HUES6 (cell line): ENCODE measurements at regions not wholly inside any gene's neighbourhood (a gene's known extent, or its start where the extent isn't known, plus 50 kb on each side); places are given as distances from the start of the nearest gene placed in this dataset.

Source experiments
- H3K27ac ChIP-seq: 2 replicates; pipeline ENCODE4 v1.7.0; 2013; ENCODE audit warnings: low read depth, mild to moderate bottlenecking, low read length, inconsistent platforms
- H3K27me3 ChIP-seq: 2 replicates; pipeline ENCODE4 v1.6.1; 2013; ENCODE audit warnings: low read length; ENCODE audit not compliant: control insufficient read depth, insufficient read depth
- H3K36me3 ChIP-seq: 2 replicates; pipeline ENCODE4 v1.6.1; 2013; ENCODE audit warnings: low read length; ENCODE audit not compliant: control insufficient read depth, insufficient read depth
- H3K4me1 ChIP-seq: 2 replicates; pipeline ENCODE4 v1.6.1; 2013; ENCODE audit warnings: low read length; ENCODE audit not compliant: control insufficient read depth, insufficient read depth
- H3K4me3 ChIP-seq: 2 replicates; pipeline ENCODE4 v1.5.1; 2013; ENCODE audit warnings: low read depth, low read length
- H3K9ac ChIP-seq: one replicate; pipeline ENCODE4 v1.6.1; 2013; ENCODE audit warnings: mild to moderate bottlenecking, low read length
- H3K9me3 ChIP-seq: 2 replicates; pipeline ENCODE4 v1.6.1; 2013; ENCODE audit warnings: low read depth, low read length; ENCODE audit not compliant: control insufficient read depth, insufficient read depth

DNA sequence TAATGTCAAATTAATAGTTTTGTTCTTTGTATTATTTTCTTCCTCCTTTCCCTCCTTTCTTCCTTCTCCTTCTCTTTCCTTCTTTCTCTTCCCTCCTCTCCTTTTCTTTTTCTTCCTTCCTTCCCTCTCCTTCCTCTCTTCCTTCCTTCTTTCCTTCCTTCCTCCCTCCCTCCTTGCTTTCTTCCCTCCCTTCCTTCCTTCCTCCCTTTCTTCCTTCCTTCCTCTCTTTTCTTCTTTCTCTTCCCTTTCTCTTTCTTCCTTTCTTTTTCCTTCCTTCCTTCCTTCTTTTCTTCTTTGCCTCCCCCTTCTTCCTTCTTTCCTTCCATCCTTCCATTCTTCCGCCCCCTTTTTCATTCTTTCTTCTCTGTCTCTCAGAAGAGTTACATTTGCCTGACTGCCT is 518.2 kb upstream of the ID4 start:
- no peak overlapping the region for H3K27ac ChIP-seq
- H3K4me3 ChIP-seq: no peak overlapping the region
- H3K9ac ChIP-seq: no peak overlapping the region
- peaks cover 10% of the 10 kb centered on the region; the same call in 1 of the 2 replicates for H3K4me1 ChIP-seq
- no peaks in the 10 kb centered on the region for H3K27me3 ChIP-seq
- no peaks in the 10 kb centered on the region for H3K36me3 ChIP-seq
- H3K9me3 ChIP-seq: no peaks in the 10 kb centered on the region

- peaks cover 7% of the 10 kb centered on the region; the same call in 1 of the 2 replicates for H3K4me1 ChIP-seq
- H3K4me3 ChIP-seq: no peak overlapping the region
- H3K9me3 ChIP-seq: no peaks in the 10 kb centered on the region
- no peaks in the 10 kb centered on the region for H3K27me3 ChIP-seq
- H3K27ac ChIP-seq: no peak overlapping the region
- no peaks in the 10 kb centered on the region for H3K36me3 ChIP-seq
- H3K9ac ChIP-seq: no peak overlapping the region
Measured at GRCh38 chr6:19320111-19320581, 517.0 kb upstream of the ID4 start.

- Histone ChIP-seq H3K36me3 (no peaks in the 10 kb centered on the region), H3K9ac (no peak overlapping the region), H3K27ac (no peak overlapping the region), H3K27me3 (no peaks in the 10 kb centered on the region), H3K4me3 (no peak overlapping the region), H3K9me3 (no peaks in the 10 kb centered on the region), H3K4me1 (peaks cover 18% of the 10 kb centered on the region)
Measured at GRCh38 chr6:19322691-19323485, 514.3 kb upstream of the ID4 start.

DNA sequence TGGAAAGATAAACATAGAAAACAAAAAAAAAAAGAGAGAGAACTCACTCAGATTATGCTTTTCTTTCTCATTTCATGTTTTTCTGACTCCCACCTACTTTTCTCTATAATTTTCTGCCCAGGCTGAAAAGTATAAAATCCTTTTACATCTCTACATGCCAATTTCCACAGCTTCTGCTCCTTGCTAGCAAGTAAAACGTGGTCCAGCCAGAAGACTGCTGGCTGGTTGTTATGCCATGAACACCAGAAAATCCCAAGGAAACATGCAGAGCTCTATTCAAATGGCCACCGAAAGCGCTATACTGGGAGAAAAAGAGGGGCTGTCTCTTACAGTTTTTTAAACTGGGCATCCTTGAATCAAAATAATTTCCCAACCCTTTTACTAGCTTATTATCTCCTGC is 512.8 kb upstream of the ID4 start:
- H3K9ac ChIP-seq: no peak overlapping the region
- H3K27ac ChIP-seq: no peak overlapping the region
- H3K4me3 ChIP-seq: no peak overlapping the region
- H3K27me3 ChIP-seq: no peaks in the 10 kb centered on the region
- no peaks in the 10 kb centered on the region for H3K36me3 ChIP-seq
- H3K9me3 ChIP-seq: no peaks in the 10 kb centered on the region
- peaks cover 27% of the 10 kb centered on the region for H3K4me1 ChIP-seq

GRCh38 chr6:19325335-19325789 is 511.8 kb upstream of the ID4 start:
- H3K4me3 ChIP-seq: no peak overlapping the region
- H3K27me3 ChIP-seq: no peaks in the 10 kb centered on the region
- H3K36me3 ChIP-seq: no peaks in the 10 kb centered on the region
- no peaks in the 10 kb centered on the region for H3K9me3 ChIP-seq
- H3K4me1 ChIP-seq: peaks cover 24% of the 10 kb centered on the region
- no peak overlapping the region for H3K27ac ChIP-seq
- H3K9ac ChIP-seq: no peak overlapping the region

- H3K4me1 ChIP-seq: peaks cover 20% of the 10 kb centered on the region
- no peaks in the 10 kb centered on the region for H3K27me3 ChIP-seq
- H3K9me3 ChIP-seq: no peaks in the 10 kb centered on the region
- no peaks in the 10 kb centered on the region for H3K36me3 ChIP-seq
- H3K27ac ChIP-seq: no peak overlapping the region
- H3K4me3 ChIP-seq: no peak overlapping the region
- H3K9ac ChIP-seq: no peak overlapping the region
Measured at GRCh38 chr6:19327241-19327640, 509.9 kb upstream of the ID4 start.

DNA sequence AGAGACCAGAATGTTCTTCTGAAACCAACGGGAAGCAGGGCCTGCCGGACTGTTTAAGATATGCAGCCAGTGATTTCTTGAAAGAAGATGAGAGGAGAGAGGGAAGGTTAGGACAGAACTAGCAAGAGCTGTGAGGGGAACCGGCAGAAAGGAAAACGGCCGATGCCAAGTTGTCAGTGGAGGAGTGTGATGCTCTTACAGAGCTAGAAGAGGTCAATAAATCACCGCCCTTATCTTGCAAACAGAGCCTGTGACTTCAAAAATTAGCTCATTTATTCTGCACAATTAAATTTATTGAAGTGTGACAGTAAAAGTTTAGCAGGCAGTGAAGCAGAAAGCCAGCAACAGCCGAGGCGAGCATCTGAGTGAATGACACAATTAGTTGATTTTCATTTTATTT is 509.5 kb upstream of the ID4 start:
- Histone ChIP-seq H3K27ac (no peak overlapping the region), H3K4me1 (peaks cover 20% of the 10 kb centered on the region), H3K27me3 (no peaks in the 10 kb centered on the region), H3K36me3 (no peaks in the 10 kb centered on the region), H3K9ac (no peak overlapping the region), H3K4me3 (no peak overlapping the region), H3K9me3 (no peaks in the 10 kb centered on the region)

- Histone ChIP-seq H3K27me3 (no peaks in the 10 kb centered on the region), H3K9me3 (no peaks in the 10 kb centered on the region), H3K27ac (no peak overlapping the region), H3K9ac (no peak overlapping the region), H3K4me1 (peaks cover 20% of the 10 kb centered on the region), H3K4me3 (no peak overlapping the region), H3K36me3 (no peaks in the 10 kb centered on the region)
Measured at GRCh38 chr6:19329078-19329477, 508.1 kb upstream of the ID4 start.

DNA sequence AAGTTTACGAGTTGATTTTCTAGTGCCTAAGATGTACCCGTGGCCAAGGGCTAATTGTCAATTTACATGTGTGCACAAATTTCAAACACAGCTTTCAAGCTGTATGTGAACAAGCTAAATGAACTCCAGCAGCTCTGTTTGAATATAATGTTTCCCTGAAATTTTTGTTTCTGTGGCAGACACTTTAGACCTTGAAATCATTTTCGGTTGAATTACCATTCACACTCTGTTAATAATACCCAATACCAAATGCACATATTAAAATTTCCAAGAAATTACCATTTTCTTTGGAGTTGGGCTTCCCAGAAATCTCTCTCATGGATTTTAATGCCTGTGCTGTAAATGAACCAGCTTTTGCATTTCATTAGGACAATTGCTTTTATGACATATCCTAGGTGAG is 506.1 kb upstream of the ID4 start:
- Histone ChIP-seq H3K9me3 (no peaks in the 10 kb centered on the region), H3K9ac (no peak overlapping the region), H3K4me1 (peaks cover 18% of the 10 kb centered on the region), H3K4me3 (no peak overlapping the region), H3K36me3 (no peaks in the 10 kb centered on the region), H3K27ac (no peak overlapping the region), H3K27me3 (no peaks in the 10 kb centered on the region)

DNA sequence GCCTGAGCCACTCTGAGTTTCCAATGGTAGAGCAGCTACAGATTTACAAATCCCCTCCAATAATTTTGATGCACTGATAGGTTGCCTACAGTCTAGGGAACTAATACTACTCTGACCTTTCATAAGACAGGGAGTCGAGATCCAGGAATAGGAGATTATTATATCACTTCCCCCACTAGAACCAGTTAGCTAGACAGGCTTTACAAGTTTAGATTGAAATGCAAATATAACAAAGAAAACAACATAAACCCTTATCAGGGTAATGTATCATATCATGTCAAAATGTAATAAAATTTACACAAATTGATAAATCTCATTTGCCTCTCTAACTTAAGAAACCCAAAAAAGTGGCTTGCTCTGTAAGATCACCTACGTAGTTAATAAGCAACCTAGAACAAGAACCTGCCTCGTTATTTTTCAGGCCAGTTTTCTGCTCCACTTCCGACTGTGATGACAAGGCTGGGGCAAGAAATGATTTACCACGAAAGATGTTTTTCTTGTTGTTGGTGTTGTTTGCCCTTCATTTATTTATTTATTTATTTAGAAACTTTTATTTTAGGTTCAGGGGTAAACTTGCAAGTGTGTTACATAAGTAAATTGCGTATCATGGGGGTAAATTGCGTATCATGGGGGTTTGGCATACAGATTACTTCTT is 504.2 kb upstream of the ID4 start:
- Histone ChIP-seq H3K4me1 (peaks cover 14% of the 10 kb centered on the region), H3K4me3 (no peak overlapping the region), H3K36me3 (no peaks in the 10 kb centered on the region), H3K27me3 (no peaks in the 10 kb centered on the region), H3K9me3 (no peaks in the 10 kb centered on the region), H3K9ac (no peak overlapping the region), H3K27ac (no peak overlapping the region)

GRCh38 chr6:19333936-19334335 is 503.2 kb upstream of the ID4 start:
- Histone ChIP-seq H3K9ac (no peak overlapping the region), H3K4me1 (peaks cover 8% of the 10 kb centered on the region), H3K27ac (no peak overlapping the region), H3K4me3 (no peak overlapping the region), H3K9me3 (no peaks in the 10 kb centered on the region), H3K36me3 (no peaks in the 10 kb centered on the region), H3K27me3 (no peaks in the 10 kb centered on the region)
